ENCODE measurements at regions not wholly inside any gene's neighbourhood (a gene's known extent, or its start where the extent isn't known, plus 50 kb on each side); places are given as distances from the start of the nearest gene placed in this dataset.

DNA sequence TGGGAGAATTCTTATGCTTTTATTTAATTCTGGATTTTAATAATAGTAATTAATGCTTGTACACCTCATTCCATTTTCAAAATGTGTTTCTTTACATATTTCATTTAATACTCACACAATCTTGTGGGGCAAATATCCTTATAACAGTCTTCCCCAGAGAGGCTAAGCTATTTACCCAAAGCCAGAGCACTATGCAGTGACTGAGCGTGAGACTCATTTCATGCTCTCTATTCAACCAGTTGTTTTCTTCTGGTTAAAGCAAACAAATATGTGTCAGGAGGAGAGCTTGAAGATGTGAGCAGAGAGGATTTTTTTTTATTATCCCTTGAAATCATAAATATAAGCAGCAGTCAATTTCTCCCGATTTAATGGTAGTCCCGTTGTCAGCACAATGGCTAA is 548.3 kb upstream of the TBL1XR1 start:
- no peak for DNase-seq (ENCODE audit: low read depth)

DNA sequence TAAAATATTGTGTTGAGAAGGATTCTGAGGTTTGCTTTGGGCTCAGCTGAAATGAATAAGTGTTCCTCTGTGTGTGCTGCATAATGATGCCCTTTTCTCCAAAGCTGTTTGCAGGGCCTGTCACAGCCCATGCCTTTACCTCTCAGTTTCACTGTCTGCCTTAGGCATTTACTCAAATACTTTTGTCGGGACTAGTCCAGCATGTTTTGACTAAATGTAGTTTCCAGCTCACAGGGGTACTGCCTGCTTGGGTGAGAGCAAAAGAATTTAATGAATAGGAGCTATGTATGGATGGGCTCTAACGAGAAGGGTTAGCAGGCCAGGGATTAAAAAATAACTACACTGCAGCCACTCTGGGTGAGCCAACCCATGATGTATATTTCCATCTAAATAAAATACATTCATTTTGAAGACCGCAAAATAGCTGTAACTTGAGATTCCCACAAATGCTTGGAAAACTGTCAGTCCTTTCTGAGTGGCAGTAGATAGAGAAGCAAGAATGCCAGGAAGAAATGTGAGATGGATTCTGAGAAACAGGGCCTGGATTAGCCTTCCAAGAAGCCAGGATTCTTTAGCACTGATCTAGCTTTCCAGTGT is 549.2 kb upstream of the TBL1XR1 start:
- no peak for DNase-seq (ENCODE audit: low read depth)

DNA sequence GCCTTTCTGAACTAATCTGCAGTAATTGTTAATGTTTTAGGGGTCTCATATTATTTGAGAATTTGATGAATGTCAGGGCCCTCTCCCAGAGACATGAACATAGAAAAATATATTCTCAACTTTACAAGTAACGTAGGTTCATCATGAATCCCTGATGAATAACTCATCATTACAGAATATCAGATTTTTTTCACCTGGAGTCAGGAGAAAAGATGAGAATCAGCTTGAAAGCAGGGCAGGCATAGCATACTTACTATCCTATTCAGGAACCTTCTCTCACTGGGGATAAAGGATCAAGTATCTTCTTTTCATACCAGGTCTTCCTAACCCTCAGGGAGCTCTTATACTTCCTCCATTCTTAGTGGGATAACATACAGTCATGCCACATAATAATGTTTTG is 552.6 kb upstream of the TBL1XR1 start:
- no peak for DNase-seq (ENCODE audit: low read depth)

DNA sequence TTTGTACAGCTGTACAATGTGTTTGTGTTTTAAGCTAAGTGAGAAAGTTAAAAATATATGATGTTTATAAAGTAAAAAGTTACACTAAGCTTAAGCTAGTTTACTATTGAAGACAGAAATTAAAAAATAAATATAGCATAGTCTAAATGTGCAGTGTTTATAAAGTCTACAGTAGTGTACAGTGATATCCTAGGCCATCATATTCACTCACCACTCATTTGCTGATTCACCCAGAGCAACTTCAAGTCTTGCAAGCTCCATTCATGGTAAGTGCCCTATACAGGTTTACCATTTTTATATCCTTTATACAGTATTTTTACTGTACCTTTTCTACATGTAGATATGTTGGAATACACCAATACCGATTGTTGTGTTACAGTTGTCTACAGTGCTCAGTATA is 553.2 kb upstream of the TBL1XR1 start:
- no peak for DNase-seq (ENCODE audit: low read depth)

DNA sequence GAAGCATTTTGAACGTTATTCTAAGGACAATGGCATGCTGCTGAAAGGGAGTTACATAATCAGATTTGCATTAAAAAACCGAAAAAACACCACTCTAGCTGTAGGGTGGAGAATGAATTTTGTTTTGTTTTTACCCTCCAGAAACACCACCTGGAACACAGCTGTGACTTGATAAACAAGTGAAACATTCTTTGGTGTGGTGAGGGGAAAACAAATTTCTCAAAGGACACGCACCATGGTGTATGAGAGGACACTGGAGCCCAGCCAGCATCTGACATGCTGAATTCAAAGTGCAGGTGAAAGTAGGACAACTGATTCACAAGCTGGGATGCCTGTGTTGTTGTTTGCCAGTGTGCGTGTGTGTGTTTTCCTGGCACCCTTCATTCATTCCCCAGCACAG is 554.5 kb upstream of the TBL1XR1 start:
- DNase-seq (ENCODE audit: low read depth) = no peak

DNA sequence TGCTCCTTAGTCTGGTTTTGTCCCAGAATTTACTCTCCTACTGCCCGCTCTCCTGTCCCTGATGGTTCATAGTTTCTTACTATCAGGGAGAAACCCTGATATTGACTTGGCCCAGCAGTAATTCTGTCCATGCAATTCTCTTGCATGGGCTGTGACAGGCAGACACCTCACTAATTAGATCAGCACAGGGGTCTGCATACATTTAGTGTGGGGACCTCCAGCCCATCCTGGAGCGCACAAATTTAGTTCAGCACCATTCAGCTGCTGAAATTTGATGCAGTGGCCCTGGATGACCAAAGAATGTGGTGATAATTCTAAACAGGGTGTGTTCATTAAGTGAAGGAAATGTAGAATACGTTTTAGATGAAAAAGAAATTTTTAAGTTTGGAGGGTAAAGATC is 555.5 kb upstream of the TBL1XR1 start:
- no peak for DNase-seq (ENCODE audit: low read depth)

DNA sequence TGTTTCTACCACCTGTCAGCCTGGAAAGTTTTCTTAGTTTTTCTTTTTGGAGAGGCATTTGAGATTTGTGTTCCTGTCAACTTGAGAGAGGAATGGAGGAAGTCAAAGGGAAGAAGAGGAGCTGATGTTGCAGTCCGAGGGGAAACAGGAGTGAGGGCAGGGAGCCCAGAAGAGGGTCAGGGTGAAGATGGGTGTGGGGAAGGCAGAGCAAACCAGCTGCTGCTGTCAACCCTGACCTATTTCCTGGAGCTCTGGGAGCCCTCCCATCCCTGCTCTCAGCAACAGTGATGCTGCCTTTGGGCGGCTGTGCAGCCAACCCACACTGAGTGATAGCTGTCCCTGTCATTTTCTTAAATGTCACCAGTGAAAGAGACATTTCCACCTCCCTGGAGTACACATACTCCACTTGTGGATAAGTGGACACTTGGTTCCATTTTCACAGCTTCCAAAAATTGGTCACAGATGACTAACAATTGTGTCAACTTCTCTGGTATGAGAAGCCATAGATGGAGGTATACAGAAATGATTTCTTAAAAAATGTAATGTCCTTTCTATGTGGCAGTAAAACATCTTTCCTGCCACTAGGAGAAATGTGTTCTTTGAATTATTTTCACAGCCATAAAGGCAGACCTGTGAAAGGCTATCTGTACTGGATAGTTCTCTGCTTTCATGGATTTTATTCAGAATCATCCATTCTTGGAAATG is 556.3 kb upstream of the TBL1XR1 start:
- no peak for DNase-seq (ENCODE audit: low read depth)

DNA sequence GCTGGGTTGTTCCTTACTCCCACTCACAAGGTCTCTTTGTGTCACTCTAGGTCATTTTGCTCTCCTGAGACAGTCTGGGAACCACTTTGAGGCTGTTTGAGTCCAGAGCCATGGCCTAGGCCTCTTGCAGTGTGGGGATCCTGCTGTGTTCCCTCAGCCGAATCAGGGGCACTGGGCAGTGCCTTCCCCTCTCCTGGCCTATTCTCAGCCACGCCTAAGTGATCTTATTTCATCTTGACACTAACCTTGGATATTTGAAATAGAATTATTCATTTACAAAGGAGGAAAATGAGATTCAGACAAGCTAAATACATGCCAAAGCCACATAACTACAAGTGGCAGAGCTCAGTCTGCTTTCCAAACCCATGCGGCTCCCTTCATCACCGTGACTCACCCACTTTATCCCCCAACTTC is 557.2 kb upstream of the TBL1XR1 start:
- no peak for DNase-seq (ENCODE audit: low read depth)

DNA sequence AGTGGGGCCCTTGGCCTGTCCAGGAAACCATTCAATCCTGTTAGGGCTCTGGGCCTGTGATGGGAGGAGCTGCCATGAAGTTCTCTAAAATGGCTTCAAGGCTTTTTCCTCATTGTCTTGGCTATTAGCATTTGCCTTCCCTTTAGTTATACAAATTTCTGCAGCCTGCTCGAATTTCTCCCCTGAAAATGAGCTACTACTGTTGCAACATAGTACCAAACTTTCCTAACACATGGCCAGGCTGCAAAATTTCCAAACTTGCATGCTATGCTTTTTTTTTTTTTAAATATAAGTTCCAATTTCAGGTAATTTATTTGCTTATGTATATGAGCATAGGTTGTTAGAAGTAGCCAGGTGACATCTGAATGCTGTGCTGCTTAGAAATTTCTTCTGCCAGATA is 560.8 kb upstream of the TBL1XR1 start:
- DNase-seq (ENCODE audit: low read depth) = no peak

DNA sequence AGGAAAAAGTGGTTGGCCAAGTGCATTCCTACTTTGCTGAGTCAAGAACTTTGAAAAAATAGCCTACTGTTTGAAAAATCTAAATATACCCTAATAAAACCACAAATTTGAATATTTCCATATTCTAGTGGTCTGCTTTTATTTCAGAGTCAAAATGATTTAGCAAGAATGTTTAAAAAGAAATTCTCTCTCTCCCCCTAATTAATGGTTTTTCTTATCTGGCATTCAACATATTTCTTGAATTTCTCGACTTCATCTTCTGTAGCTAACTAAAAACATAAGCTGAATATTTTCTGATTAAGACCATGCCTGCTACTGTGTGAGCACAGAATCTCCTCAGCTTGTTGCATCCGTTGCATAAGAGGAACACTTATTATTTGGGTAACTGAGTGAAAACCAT is 563.5 kb upstream of the TBL1XR1 start:
- DNase-seq (ENCODE audit: low read depth) = no peak

DNA sequence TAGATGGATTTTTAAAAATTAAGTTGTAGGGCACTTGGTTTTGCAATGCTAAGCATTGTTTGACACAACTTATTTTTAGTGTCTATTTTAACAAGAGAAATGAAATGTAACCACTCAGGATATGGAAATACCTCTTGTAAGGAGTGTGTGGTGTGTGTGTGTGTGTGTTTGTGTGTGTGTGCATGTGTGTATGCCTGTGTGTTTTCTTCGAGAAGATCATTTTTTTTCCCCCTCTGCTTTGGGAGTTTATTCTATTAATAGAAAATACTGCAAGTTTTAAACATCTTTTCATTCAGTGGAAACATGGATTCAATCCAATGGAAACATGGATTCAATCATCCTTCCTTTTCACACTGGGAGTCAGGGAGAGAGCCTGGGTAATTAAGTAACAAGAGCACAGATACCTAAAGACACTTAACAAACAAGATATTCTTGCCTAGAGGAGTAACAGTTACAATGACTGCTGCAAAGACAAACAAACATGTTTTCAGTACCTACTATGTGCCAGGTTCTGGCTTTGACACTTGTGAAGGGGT is 567.2 kb upstream of the TBL1XR1 start:
- no peak for DNase-seq (ENCODE audit: low read depth)

DNA sequence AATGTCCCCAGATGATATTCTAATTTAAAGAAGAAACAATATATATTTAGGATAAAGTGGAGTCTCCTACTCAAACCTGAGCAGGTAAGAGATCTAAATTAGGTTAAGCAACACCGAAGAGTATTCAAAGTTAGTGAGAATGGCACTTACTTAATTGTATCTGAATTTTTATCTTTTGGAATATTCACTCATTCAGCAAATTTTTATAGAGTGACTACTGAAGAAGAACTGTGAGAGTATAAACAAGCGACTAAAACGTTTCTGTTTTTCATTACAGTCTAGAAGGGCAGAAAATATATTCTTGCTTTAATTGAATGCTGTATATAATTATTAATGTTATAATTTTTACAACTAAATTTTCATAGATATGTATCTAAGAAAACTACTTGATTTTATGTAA is 567.7 kb upstream of the TBL1XR1 start:
- no peak for DNase-seq (ENCODE audit: low read depth)

DNA sequence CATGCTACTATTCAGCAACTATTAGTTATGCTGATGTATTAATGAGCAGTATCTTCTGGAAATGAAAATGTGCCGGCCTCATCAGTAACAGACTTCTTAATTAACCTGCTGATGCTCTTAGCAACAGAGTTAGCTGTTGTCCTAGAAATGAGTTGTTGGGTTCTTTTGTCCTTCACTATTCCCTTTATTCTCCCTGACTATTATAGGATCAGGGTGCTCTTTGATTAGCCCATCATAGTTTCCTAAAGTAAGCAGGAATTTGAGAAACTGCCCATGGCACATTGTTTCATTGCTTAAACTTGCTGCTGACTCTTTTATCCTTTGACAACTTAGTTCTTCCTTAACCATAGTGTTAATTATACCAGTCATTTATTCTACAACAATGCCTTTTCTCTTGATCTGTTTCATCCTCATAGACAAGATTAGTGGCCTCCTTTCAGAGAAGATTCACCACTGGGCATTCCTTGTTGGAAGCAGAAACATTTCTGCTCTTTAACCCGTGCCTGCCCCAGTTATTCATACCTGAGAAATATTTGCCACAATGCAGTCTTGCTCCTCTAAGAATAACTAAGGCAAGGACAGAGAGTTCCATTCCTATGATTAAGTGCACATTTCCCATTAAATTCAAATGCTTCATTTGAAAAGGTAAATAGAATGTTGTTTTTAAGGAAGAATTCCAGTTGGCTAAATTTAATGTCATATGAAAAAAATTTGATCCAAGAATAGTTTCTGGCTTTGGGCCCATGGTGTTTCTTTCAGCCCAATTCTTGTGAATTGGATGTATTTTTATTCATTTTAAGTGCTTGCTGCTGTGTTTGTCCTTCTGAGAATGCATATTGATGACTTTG is 573.3 kb upstream of the TBL1XR1 start:
- no peak for DNase-seq (ENCODE audit: low read depth)

DNA sequence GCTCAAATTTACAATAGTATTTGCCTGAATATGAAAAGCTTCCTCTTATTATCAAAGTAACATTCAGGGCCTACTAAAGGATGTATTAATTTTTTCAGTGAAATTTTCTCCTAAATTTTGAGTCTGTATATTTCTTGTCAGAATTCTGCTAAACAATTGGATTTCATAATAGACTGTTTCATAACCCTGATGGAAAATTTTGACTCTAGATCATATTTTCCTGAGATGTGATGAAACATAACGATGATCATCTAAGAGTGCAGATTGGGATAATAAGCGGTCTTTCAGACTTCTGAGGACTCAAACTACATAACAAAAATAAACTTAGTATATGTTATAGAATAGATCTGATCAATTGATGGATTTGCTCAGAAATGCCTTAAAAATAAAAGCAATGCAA is 574.5 kb upstream of the TBL1XR1 start:
- DNase-seq (ENCODE audit: low read depth) = no peak

DNA sequence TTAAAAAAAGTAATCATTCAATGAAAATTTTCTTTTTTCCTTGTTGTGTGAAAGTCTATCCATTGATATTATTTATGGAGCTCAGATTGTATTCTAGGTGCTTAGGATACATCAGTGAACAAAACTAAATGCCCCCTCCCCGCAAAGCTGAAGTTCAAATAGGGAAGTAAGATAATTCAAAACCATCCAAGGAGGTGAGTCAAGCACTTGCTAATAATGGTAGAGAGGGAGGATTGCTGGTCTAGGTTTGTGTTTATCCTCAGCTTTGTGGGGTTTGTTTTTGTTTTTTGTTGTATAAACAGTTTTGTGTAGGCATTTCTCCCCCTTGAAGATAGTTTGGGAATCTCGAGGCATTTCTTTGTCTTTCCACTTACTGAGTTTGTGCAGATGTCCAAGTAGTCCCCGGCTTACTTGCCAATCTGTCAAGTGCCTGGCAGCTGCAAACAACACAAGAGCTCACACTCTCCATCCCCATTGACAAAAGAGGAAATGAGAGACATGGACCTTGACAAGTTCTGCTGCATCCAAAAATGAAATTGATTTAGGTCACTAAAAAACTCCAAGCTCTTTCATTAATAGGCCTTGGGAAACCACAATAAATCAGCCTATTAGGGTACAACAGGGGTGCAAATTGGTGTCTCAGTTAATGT is 575.8 kb upstream of the TBL1XR1 start:
- DNase-seq (ENCODE audit: low read depth) = no peak

DNA sequence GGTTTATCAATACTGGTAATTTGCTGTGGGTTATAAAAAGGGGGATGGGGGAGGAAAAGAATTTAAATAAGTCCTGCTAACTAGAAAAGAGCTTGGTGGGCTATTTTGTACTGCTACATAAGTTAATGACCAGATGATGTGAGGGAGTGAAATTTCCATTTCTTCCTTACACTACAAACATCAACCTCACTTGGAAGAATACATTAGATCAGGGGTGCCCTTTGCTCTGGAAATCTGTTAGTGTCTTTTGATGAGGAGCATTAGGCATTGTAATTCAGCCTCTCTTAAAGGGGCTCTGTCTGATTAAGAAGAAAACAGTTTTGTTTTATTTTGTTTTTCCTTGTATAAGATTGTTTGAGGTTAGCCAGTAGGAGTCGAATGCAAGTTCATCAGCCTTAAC is 576.4 kb upstream of the TBL1XR1 start:
- DNase-seq (ENCODE audit: low read depth) = no peak

DNA sequence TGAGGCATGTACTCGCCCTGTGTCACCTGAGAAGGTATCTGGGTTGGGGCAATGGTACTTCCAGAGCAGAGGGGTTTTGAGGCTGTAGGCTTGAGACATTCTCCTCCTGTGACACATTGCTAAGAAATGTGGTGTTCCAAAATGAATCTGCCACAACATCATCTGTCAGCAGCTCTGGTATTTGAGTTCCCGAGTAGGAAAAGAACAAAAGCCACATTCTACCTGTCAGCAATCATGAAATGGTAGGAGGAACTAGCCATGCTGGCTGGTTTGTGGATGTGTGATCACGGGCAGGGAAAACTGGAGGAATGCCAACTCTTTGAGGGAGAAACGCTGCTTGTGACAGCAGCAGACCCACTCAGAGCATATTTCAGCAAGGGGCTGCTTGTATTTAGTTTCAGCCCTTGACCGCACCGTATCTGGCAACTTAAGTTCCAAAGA is 579.4 kb upstream of the TBL1XR1 start:
- DNase-seq (ENCODE audit: low read depth) = no peak

DNA sequence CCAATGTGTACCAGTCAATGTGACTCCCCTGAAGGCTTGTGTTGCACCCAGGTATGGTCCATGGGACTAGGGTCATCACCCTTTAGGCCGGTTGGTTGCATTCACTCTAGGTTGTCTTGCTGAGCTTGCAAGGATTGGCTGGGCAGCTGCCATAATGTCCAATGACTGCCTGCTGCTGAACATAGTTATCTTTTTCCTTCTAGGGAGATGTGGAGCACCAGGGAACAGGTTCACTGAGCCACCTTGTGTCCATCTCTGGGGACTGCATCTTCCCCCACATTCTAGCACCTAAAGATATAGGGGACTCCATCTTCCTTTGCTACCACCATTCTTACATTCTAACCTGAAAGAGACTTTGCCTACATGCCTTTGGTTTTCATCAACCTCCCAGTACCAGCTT is 580.4 kb upstream of the TBL1XR1 start:
- DNase-seq (ENCODE audit: low read depth) = no peak

DNA sequence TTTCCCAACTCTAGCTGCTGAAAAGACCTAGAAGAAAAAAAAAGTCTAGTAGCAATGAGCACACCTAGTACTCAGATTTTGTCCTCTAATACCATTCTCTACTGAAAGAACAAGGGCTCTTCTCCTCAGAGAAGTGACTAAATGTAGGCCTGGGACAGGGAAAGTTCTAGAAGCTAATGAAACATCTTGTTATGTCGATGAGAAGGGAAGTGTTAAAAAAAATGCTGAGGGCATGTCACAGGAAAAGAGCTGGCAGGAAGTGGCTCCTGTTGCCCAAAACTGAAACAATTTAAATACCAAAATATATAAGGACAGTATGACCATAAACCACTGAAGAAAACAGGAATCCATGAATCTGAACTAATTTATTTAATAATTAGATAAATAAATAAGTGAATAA is 581.4 kb upstream of the TBL1XR1 start:
- no peak for DNase-seq (ENCODE audit: low read depth)

DNA sequence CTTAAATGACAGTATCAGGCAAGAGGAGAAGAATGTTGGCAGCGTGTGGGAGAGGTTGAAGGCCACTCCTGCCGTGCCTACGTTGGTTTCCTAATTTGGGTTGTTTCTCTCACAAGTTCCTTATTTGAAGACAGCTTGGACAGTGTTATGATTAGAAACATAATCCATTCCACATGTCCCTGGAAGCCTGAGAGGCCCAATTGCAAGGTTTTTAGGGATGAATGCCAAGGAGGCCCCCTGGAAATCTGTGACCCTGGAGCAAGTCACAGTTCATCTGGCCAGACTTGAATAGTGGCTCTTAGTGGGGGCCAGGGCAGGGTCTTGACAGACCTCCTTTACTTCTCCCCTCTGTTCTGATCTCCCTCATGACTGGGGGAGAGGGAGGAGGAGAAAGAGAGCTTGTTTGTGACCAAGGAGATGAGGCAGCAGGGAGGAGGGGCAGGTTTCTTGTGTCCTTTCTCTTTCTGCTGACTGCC is 584.4 kb upstream of the TBL1XR1 start:
- DNase-seq (ENCODE audit: low read depth) = peak; percentile 60

DNA sequence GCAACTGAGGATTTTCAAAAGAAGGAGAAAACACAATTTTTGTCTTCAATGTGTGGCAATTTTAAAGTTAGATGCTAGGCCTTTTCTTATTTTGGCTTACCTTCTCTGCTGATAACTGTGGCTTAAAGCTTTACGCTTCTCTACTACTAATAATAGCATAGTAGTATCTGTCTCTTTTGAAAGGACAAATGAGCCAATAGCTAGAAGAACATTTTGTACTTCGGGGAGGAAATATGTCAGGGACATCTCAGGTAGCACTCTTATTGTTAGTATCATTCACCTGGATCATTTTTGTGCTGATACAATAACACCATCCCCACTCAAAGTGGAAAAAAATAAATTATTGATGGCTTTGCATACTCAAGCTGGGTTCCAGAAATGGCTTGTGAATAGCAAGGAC is 586.1 kb upstream of the TBL1XR1 start:
- no peak for DNase-seq (ENCODE audit: low read depth)

DNA sequence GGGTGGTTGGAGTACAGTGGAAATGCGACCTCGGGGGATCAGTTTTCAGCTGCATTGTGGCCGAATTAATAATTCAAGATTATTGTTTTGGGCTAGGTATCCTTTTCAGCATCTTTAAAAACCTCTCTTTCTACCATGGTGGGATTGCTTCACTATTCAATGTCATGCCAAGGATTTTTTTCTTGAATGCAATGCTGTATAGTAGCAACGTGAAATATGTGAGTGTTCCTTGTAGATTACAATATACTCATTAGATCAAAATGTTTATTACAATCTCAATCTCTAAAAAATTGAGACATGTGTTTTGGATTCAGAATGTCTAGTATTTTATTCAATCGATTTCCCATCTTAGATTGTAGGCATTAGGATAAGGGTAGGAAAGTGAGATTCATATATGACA is 586.5 kb upstream of the TBL1XR1 start:
- no peak for DNase-seq (ENCODE audit: low read depth)

Data from GM04503 (cell line).